Hepatocyte (in vitro differentiated cells): ENCODE measurements at regions not wholly inside any gene's neighbourhood (a gene's known extent, or its start where the extent isn't known, plus 50 kb on each side); places are given as distances from the start of the nearest gene placed in this dataset.

ENCODE experiments used
- EZH2 ChIP-seq: fragments of 200-600 bp; sonication (generic); IDR thresholded peaks from 2 replicates; pipeline ENCODE4 v1.6.1; 2016; ENCODE audit warnings: antibody characterized with exemption, mild to moderate bottlenecking, borderline replicate concordance
- EZH2phosphoT487 ChIP-seq: fragments of 200-600 bp; sonication (generic); IDR thresholded peaks from one replicate; pipeline ENCODE4 v1.6.1; 2018; ENCODE audit warnings: antibody characterized with exemption, mild to moderate bottlenecking, low read depth, moderate library complexity; ENCODE audit not compliant: unreplicated experiment, severe bottlenecking
- TF ChIP-seq, protein P1 (sequence below): fragments of 200-600 bp; sonication (generic); IDR thresholded peaks from 2 replicates; pipeline ENCODE4 v1.5.1; 2016; ENCODE audit warnings: antibody characterized with exemption, mild to moderate bottlenecking; ENCODE audit not compliant: poor library complexity

DNA sequence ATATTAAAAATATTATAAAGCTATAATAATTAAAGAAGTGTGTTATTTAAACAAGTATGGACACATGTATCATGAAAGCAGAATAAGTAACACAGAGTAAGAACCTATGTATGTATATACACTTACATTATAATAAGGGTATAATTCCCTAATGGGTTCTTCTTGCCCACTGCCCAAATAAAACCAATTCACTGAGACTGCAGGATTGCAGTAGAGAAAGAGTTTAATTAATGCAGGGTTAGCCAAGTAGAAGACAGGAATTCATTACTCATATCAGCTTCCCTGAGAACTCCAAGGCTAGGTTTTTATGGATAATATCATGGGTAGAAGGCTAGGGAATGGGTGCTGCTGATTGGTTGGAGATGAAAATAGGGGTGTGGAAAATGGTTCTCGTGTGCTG is 53.8 kb upstream of the SAMD3 start:
- TF ChIP-seq, protein P1, sequence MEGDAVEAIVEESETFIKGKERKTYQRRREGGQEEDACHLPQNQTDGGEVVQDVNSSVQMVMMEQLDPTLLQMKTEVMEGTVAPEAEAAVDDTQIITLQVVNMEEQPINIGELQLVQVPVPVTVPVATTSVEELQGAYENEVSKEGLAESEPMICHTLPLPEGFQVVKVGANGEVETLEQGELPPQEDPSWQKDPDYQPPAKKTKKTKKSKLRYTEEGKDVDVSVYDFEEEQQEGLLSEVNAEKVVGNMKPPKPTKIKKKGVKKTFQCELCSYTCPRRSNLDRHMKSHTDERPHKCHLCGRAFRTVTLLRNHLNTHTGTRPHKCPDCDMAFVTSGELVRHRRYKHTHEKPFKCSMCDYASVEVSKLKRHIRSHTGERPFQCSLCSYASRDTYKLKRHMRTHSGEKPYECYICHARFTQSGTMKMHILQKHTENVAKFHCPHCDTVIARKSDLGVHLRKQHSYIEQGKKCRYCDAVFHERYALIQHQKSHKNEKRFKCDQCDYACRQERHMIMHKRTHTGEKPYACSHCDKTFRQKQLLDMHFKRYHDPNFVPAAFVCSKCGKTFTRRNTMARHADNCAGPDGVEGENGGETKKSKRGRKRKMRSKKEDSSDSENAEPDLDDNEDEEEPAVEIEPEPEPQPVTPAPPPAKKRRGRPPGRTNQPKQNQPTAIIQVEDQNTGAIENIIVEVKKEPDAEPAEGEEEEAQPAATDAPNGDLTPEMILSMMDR = no peak
- TF ChIP-seq EZH2 (no peak), EZH2phosphoT487 (no peak)
